GM19452 (cell line): ENCODE measurements at regions not wholly inside any gene's neighbourhood (a gene's known extent, or its start where the extent isn't known, plus 50 kb on each side); places are given as distances from the start of the nearest gene placed in this dataset.
"Not testable (repeated sequence)": the region's sequence is repeated elsewhere in the genome, so short reads cannot be mapped to it uniquely, and the experiment has no call there.

Experiments used
- ATAC-seq: cut with Tn5 transposase; IDR thresholded peaks from one replicate; pipeline ENCODE4 v1.9.1; 2021; ENCODE audit not compliant: unreplicated experiment

- ATAC-seq, result no peak
Observed at GRCh38 chr6:168943231-168943905, 310.3 kb downstream of the THBS2 start.

- ATAC-seq, result no peak
Observed at GRCh38 chr6:168942646-168943045, 311.0 kb downstream of the THBS2 start.

- ATAC-seq, result no peak
Observed at GRCh38 chr6:168941036-168941435, 312.6 kb downstream of the THBS2 start.

DNA sequence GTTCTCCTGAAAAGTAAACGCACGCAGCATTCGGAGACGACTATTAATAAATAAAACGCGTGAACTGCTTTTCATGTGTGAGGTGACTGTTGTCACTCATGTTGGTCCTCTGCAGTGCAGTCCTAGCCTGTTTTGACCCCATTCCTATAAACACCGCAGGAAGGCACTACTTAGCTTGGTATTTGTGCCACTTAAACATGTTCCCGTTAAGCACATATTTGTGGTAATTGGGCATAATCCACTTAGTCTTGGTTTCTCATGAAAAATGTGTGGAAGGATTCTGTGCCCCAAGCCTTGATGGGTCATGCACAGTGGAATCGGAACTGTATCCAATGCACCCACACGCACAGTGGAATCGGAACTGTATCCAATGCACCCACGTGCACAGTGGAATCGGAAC lies 313.9 kb downstream of the THBS2 start:
- no peak for ATAC-seq

GRCh38 chr6:168939041-168939440 lies 314.6 kb downstream of the THBS2 start:
- ATAC-seq, result no peak

- ATAC-seq, result no peak
Observed at GRCh38 chr6:168938546-168938945, 315.1 kb downstream of the THBS2 start.

GRCh38 chr6:168937054-168937453 lies 316.6 kb downstream of the THBS2 start:
- no peak for ATAC-seq

DNA sequence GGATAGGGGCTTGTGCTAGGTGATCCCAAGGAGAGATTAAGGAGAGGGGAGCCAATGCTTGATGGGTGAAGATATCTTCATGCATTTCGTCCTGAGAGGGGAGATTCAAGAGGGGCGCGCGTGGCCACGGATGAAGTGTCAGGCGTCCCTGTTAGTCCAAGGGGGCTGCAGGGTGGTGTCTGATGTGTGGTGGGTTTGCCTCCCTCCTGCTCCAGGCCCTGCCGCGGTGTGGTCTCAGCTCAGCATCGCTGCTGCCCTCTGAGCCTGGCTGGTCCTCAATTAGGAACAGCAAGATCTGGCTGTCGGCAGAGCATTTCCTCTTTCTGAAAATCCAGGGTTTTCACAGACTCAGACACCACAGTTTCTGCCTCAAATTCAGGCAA lies 318.0 kb downstream of the THBS2 start:
- no peak for ATAC-seq

GRCh38 chr6:168934660-168935627 lies 318.7 kb downstream of the THBS2 start:
- ATAC-seq, result no peak

GRCh38 chr6:168932171-168932570 lies 321.5 kb downstream of the THBS2 start:
- ATAC-seq, result not testable (repeated sequence)

DNA sequence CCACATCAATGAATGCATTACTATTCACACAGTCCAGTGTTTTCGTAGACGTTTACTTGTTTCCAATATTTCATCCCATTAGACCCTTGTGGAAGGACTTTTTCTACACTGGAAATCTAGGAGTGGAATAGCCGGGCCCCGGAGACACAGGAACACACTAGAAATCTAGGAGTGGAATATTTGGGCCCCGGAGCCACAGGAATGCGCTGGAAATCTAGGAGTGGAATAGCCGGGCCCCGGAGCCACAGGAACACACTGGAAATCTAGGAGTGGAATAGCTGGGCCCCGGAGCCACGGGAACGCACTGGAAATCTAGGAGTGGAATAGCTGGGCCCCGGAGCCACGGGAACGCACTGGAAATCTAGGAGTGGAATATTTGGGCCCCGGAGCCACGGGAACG lies 322.6 kb downstream of the THBS2 start:
- ATAC-seq, result not testable (repeated sequence)

GRCh38 chr6:168929871-168930450 lies 323.7 kb downstream of the THBS2 start:
- ATAC-seq, result no peak

DNA sequence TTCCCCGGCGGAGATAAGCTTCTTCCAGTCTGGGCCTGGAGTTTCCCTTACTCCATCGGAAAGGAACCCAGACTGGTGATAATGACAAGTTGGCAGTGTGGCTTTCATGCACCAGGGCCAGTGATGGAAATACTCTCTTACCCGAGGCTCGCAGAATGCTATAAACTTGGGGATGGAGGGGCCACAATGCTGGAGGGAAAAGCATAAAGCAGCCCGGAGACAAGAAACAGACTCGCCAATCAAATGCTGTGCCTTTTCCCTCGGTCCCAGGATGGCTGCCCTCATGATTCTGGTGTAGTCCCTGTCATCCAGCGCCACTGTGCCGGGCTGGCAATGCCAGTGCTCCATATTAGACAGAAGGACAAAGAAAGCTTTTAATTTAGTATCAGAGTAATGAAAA lies 325.6 kb downstream of the THBS2 start:
- no peak for ATAC-seq

GRCh38 chr6:168927026-168927425 lies 326.6 kb downstream of the THBS2 start:
- ATAC-seq, result no peak

DNA sequence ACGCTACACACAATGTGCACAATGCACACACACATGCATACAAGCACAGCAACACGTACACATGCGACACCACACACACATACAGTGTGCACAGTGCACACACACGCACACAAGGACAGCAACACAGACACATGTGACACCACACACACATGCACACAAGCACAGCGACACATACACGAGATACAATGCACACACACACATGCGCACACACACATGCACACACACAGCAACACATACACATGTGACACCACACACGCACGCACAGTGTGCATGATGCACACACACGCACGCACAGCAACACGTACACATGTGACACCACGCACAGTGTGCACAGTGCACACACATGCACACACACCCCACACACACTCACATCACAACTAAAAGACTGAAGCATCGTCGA lies 327.3 kb downstream of the THBS2 start:
- ATAC-seq, result no peak

DNA sequence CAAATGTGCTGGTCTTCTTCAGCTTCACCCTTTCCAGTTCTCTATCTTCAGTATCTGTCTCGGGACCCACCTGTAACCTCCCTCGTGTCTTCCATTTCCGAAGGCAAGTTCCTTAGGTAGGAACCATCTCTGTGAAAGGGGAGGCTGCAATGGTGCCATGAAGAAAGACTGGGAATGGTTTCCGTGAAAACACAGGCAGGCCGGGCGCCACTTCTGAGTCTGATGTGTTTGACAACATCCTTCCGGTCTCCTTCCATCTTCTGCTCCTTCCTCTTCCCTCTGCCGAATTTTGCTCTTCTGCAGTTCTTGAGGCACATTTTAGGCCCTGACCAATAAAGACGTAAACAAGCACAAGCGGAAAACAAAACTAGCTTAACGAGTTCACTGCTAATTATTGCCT lies 328.0 kb downstream of the THBS2 start:
- ATAC-seq, result no peak

DNA sequence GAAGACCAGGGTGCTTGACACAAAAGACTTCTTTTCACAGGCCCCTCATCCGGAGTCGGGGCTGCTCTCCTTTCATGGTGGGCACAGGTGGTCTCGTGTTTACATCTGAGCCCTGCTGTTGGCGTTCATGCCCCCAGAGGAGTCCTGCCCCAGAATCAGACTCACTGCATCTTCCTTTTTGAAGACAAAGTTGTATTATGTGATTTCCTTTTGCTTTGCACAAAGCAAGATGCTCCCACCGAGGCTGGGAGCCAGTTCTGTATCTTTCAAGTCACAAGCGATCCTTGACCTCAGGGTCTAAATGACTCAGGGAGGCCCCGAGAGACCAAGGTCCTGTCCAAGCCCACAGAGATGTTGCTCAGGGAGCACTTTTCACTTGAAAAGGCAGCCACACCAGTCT lies 330.5 kb downstream of the THBS2 start:
- ATAC-seq, result no peak

DNA sequence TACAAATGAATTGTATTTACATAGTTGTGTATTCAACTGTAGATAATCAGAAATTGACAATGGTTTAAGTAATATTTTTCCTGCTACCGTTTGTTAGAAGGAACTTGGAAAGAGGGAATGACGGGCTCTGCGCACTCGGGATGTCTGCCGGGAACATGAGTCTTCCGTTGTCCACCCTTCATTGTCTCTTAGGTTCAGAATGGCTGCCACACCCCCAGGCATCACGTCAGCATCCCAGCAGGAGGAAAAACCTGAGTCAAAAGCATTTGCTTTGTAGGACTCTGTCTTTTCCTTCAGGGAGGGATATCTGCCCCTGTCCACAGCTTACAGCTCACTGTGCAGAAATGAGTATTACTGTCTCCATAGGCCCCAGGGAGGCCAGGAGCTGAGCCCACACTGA lies 331.2 kb downstream of the THBS2 start:
- ATAC-seq, result no peak

DNA sequence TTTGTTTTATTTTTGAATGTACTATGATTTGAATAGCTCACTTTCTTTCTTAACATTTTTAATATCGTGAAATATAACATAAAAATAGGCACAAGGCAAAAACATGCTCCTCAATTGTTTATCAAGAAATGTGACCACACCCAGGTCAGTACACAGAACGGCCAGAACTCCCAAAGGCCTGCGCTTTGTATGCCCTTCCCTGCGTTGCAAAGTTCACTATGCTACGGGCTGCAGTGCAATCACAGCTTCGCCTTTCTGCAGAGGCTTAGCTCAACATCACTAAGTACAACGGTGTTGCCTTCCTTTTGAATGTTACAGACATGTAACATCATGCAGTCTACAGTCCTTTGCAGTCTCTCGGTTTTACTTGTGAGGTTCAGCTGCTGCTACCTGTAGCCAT lies 333.4 kb downstream of the THBS2 start:
- no peak for ATAC-seq

- no peak for ATAC-seq
Observed at GRCh38 chr6:168919470-168920179, 334.0 kb downstream of the THBS2 start.

DNA sequence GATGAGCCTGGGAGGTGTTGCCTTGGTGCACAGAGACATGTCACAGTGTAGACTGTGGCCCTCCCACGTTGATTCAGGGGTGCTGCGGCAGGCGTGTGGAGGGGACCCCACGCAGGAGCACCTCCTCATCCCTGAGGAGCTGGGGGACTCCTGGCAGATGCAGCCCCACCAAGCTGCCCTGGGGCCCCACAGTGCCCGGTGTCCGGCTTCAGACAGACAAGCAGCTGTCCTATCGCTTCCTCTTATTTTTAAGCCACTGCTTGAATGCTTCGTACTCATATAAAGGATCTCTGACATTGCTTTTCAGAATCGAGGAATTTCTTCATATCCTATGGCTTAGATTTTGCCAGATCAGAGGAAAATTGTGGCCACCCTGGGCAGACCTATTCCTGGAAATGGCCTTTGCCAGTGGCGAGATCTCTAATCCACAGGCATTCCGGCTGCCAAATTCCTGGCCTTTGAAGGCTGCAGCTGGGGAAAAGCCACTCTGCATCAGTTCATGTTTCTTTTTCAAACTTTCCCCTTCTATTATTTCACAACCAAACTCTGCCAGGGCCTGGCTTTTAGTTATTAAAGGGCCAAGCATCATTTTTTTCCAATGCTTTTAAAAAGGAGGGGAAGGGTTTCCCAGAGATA lies 337.0 kb downstream of the THBS2 start:
- no peak for ATAC-seq
